ENCODE measurements at regions not wholly inside any gene's neighbourhood (a gene's known extent, or its start where the extent isn't known, plus 50 kb on each side); places are given as distances from the start of the nearest gene placed in this dataset.

- H3K9me3 ChIP-seq (ENCODE audit: control insufficient read depth, low read depth, low read length): no peaks in the 10 kb centered on the region
- no peaks in the 10 kb centered on the region for H3K23me2 ChIP-seq (ENCODE audit: insufficient read length, low read depth, low read length, poor library complexity, severe bottlenecking)
- no peak overlapping the region for H3K14ac ChIP-seq (ENCODE audit: insufficient read depth, low read length)
- H2AK5ac ChIP-seq (ENCODE audit: insufficient read length, low read length): no peak overlapping the region
- Mint-ChIP-seq H3K27ac (no peak overlapping the region), H3K27me3 (ENCODE audit: low read depth) (no peaks in the 10 kb centered on the region), H3K4me1 (peaks cover 0 to 6% of the 10 kb centered on the region in 2 experiments; a peak in 2 of 4 replicates), H3K9me3 (no peaks in the 10 kb centered on the region; a peak in 1 of 5 replicates), H3K36me3 (ENCODE audit: insufficient read depth in 1 of 3, low read depth in 3 of 3) (no peaks in the 10 kb centered on the region), H3K4me3 (no peak overlapping the region)
- H2BK5ac ChIP-seq (ENCODE audit: insufficient read length, low read length): no peak overlapping the region
- H2BK120ac ChIP-seq (ENCODE audit: low read depth, low read length, poor library complexity, severe bottlenecking): no peak overlapping the region
- no peak overlapping the region for H3K56ac ChIP-seq (ENCODE audit: insufficient read length, low read depth, low read length)
- H3K4ac ChIP-seq (ENCODE audit: low read depth, low read length): no peak overlapping the region
- no peak overlapping the region for H2AFZ ChIP-seq (ENCODE audit: low read length)
- no peak overlapping the region for H3K9ac ChIP-seq (ENCODE audit: extremely low read depth, insufficient read length, low read length)
- H3K23ac ChIP-seq (ENCODE audit: insufficient read length, low read depth, low read length): no peak overlapping the region
- no peak overlapping the region for H4K8ac ChIP-seq (replicated peaks; ENCODE audit: insufficient read length, low read depth, low read length)
- no peaks in the 10 kb centered on the region for H3K27me3 ChIP-seq (ENCODE audit: insufficient read depth, low read length)
- no peaks in the 10 kb centered on the region for H4K20me1 ChIP-seq (ENCODE audit: control insufficient read depth, insufficient read depth, insufficient read length)
- no peak overlapping the region for H4K5ac ChIP-seq (ENCODE audit: insufficient read length, low read depth, low read length)
- TF ChIP-seq CTCF (conservative IDR thresholded peaks at IDR 0.05): no peak
- no peak for DNase-seq
- no peak overlapping the region for H3K18ac ChIP-seq (ENCODE audit: insufficient read length, low read depth, low read length)
- no peak overlapping the region for H3K4me2 ChIP-seq (ENCODE audit: insufficient read depth, insufficient read length, low read length)
- WGBS (ENCODE audit: extremely low coverage, insufficient read length, low lambda C conversion rate): no CpG with 5 or more reads among the region's 1 CpG
- no peaks in the 10 kb centered on the region for H3K4me1 ChIP-seq (ENCODE audit: insufficient read depth, low read length)
- no peak overlapping the region for H4K91ac ChIP-seq (ENCODE audit: insufficient read length, low read depth, low read length)
- no peak overlapping the region for H2BK15ac ChIP-seq (ENCODE audit: low read depth, low read length)
- H2BK12ac ChIP-seq (ENCODE audit: insufficient read length, low read depth, low read length): no peak overlapping the region
- H3K79me2 ChIP-seq (ENCODE audit: insufficient read depth, low read length): no peaks in the 10 kb centered on the region
- no peak overlapping the region for H2BK20ac ChIP-seq (ENCODE audit: low read depth, low read length, poor library complexity, severe bottlenecking)
- H3K79me1 ChIP-seq (ENCODE audit: insufficient read depth, low read depth, low read length, poor library complexity, severe bottlenecking): no peaks in the 10 kb centered on the region
- no peak overlapping the region for H3T11ph ChIP-seq (ENCODE audit: low read length)
- no peak overlapping the region for H3K27ac ChIP-seq (ENCODE audit: insufficient read length, low read depth, low read length)
Observed at GRCh38 chr4:32790803-32791202, 2070.6 kb downstream of the PCDH7 start.

All from H9 (cell line).